RWPE2 (cell line): ENCODE measurements at regions not wholly inside any gene's neighbourhood (a gene's known extent, or its start where the extent isn't known, plus 50 kb on each side); places are given as distances from the start of the nearest gene placed in this dataset.

Source experiments
- ATAC-seq: fragments of 200-7000 bp; cut with Tn5 transposase; 3 replicates; pipeline ENCODE4 v1.9.1; 2021; ENCODE audit warnings: low read depth
- DNase-seq: peaks from one replicate; pipeline ENCODE4 v3.0.0-alpha.2; 2020; ENCODE audit warnings: low spot score
- H3K27ac ChIP-seq: fragments of 450-650 bp; 2 replicates; pipeline ENCODE4 v1.5.1; 2017; ENCODE audit warnings: mild to moderate bottlenecking; ENCODE audit not compliant: poor library complexity, severe bottlenecking
- H3K27me3 ChIP-seq: fragments of 250-450 bp; sonication (Bioruptor Pico); 2 replicates; pipeline ENCODE4 v1.5.1; 2021; ENCODE audit warnings: mild to moderate bottlenecking, moderate library complexity; ENCODE audit not compliant: insufficient read depth, poor library complexity, severe bottlenecking
- H3K36me3 ChIP-seq: fragments of 250-450 bp; sonication (Bioruptor Pico); 2 replicates; pipeline ENCODE4 v1.5.1; 2020; ENCODE audit warnings: low read depth, mild to moderate bottlenecking, moderate library complexity
- H3K4me1 ChIP-seq: fragments of 250-450 bp; sonication (Bioruptor Pico); 2 replicates; pipeline ENCODE4 v1.5.1; 2021; ENCODE audit warnings: mild to moderate bottlenecking, moderate library complexity; ENCODE audit not compliant: insufficient read depth, poor library complexity, severe bottlenecking
- H3K4me3 ChIP-seq: fragments of 250-450 bp; sonication (Bioruptor Pico); 2 replicates; pipeline ENCODE4 v1.5.1; 2021; ENCODE audit warnings: mild to moderate bottlenecking, moderate library complexity; ENCODE audit not compliant: severe bottlenecking
- H3K9me3 ChIP-seq: fragments of 250-450 bp; sonication (Bioruptor Pico); 2 replicates; pipeline ENCODE4 v1.5.1; 2021; ENCODE audit warnings: mild to moderate bottlenecking, moderate library complexity; ENCODE audit not compliant: severe bottlenecking
- CTCF ChIP-seq: fragments of 450-650 bp; IDR thresholded peaks from one replicate; pipeline ENCODE4 v1.5.1; 2017; ENCODE audit warnings: mild to moderate bottlenecking, moderate library complexity; ENCODE audit not compliant: poor library complexity, severe bottlenecking

- no peak for TF ChIP-seq CTCF
- H3K4me3 ChIP-seq = peak overlapping the region; percentile 9
- DNase-seq (no peak), ATAC-seq (peak; percentile 73)
- H3K27me3 ChIP-seq = no peaks in the 10 kb centered on the region
- no peaks in the 10 kb centered on the region for H3K36me3 ChIP-seq
- H3K27ac ChIP-seq = no peak overlapping the region
- H3K4me1 ChIP-seq = peaks cover 9% of the 10 kb centered on the region
- no peaks in the 10 kb centered on the region for H3K9me3 ChIP-seq
Observed at GRCh38 chr10:120979435-120980278, 128.5 kb downstream of the WDR11 start.

- Histone ChIP-seq H3K4me1 (peaks cover 9% of the 10 kb centered on the region), H3K27ac (no peak overlapping the region), H3K4me3 (no peak overlapping the region), H3K9me3 (no peaks in the 10 kb centered on the region), H3K36me3 (no peaks in the 10 kb centered on the region), H3K27me3 (no peaks in the 10 kb centered on the region)
- DNase-seq (no peak), ATAC-seq (no peak)
- TF ChIP-seq CTCF = no peak
Observed at GRCh38 chr10:120980279-120981255, 129.4 kb downstream of the WDR11 start.

- H3K4me1 ChIP-seq = peaks cover 9% of the 10 kb centered on the region
- no peak for TF ChIP-seq CTCF
- H3K27ac ChIP-seq = no peak overlapping the region
- ATAC-seq (no peak), DNase-seq (no peak)
- no peaks in the 10 kb centered on the region for H3K27me3 ChIP-seq
- no peaks in the 10 kb centered on the region for H3K9me3 ChIP-seq
- H3K4me3 ChIP-seq = no peak overlapping the region
- no peaks in the 10 kb centered on the region for H3K36me3 ChIP-seq
Observed at GRCh38 chr10:120981601-120982391, 130.6 kb downstream of the WDR11 start.

GRCh38 chr10:120982507-120982906 is 131.3 kb downstream of the WDR11 start:
- Histone ChIP-seq H3K4me1 (peaks cover 9% of the 10 kb centered on the region), H3K9me3 (no peaks in the 10 kb centered on the region), H3K36me3 (no peaks in the 10 kb centered on the region), H3K27me3 (no peaks in the 10 kb centered on the region), H3K4me3 (no peak overlapping the region), H3K27ac (no peak overlapping the region)
- TF ChIP-seq CTCF = no peak
- ATAC-seq (no peak), DNase-seq (no peak)
